ENCODE measurements at regions not wholly inside any gene's neighbourhood (a gene's known extent, or its start where the extent isn't known, plus 50 kb on each side); places are given as distances from the start of the nearest gene placed in this dataset.

- no peaks in the 10 kb centered on the region for H3K9me3 ChIP-seq
- no peaks in the 10 kb centered on the region for H3K36me3 ChIP-seq (ENCODE audit: low read depth, missing control alignments)
- no peak overlapping the region for H3K27ac ChIP-seq
- intact Hi-C loops (cut with DNase I; ENCODE audit: low total_unique reads): no loop called here
- no peak for DNase-seq
- H3K4me3 ChIP-seq: no peak overlapping the region
- H3K4me1 ChIP-seq: no peaks in the 10 kb centered on the region
- H3K27me3 ChIP-seq: no peaks in the 10 kb centered on the region
- TF ChIP-seq CTCF (IDR thresholded peaks at IDR 0.05) (no peak), POLR2A (IDR thresholded peaks at IDR 0.05) (no peak)
- 84 to 87% methylated on average over 3 of the region's 3 CpGs for WGBS, 2 donors
Observed at GRCh38 chr6:14197118-14197517, 79.5 kb downstream of the CD83 start.

DNA sequence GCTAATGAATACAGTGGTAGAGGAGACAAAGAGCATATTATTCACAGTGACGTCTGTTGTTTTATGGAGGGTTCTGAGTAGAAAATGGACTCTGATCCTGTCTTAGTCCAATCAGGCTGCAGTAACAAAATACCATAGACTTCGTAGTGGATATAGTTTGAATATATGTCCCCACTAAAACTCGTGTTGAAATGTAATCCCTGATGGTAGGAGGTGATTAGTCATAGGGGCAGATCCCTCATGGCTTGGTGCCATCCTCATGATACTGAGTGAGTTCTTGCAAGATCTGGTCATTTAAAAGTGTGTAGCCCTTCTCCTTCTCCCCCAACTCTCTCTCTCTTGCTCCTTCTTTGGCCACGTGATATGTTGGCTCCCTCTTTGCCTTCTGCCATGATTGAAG, 82.5 kb downstream of the CD83 start:
- 80 to 83% methylated on average over 4 of the region's 4 CpGs for WGBS, 2 donors
- intact Hi-C loops (cut with DNase I; ENCODE audit: low total_unique reads): no loop called here
- Histone ChIP-seq H3K27me3 (no peaks in the 10 kb centered on the region), H3K36me3 (ENCODE audit: low read depth, missing control alignments) (no peaks in the 10 kb centered on the region), H3K9me3 (no peaks in the 10 kb centered on the region), H3K27ac (no peak overlapping the region), H3K4me1 (no peaks in the 10 kb centered on the region), H3K4me3 (no peak overlapping the region)
- DNase-seq: no peak
- TF ChIP-seq POLR2A (IDR thresholded peaks at IDR 0.05) (no peak), CTCF (IDR thresholded peaks at IDR 0.05) (no peak)

GRCh38 chr6:14202947-14203346, 85.4 kb downstream of the CD83 start:
- TF ChIP-seq CTCF (IDR thresholded peaks at IDR 0.05): no peak
- TF ChIP-seq POLR2A (IDR thresholded peaks at IDR 0.05): no peak
- intact Hi-C loops (cut with DNase I; ENCODE audit: low total_unique reads): no loop called here
- 92 to 94% methylated on average over 11 of the region's 11 CpGs for WGBS, 2 donors
- no peaks in the 10 kb centered on the region for H3K27me3 ChIP-seq
- no peaks in the 10 kb centered on the region for H3K36me3 ChIP-seq (ENCODE audit: low read depth, missing control alignments)
- no peaks in the 10 kb centered on the region for H3K4me1 ChIP-seq
- no peaks in the 10 kb centered on the region for H3K9me3 ChIP-seq
- DNase-seq: no peak
- no peak overlapping the region for H3K4me3 ChIP-seq
- no peak overlapping the region for H3K27ac ChIP-seq

- Histone ChIP-seq H3K4me1 (peaks cover 4% of the 10 kb centered on the region), H3K27me3 (no peaks in the 10 kb centered on the region), H3K9me3 (no peaks in the 10 kb centered on the region), H3K27ac (no peak overlapping the region), H3K4me3 (no peak overlapping the region), H3K36me3 (ENCODE audit: low read depth, missing control alignments) (no peaks in the 10 kb centered on the region)
- intact Hi-C loops (cut with DNase I; ENCODE audit: low total_unique reads): no loop called here
- 60 to 88% methylated on average over 3 of the region's 3 CpGs for WGBS, 2 donors
- TF ChIP-seq CTCF (IDR thresholded peaks at IDR 0.05) (no peak), POLR2A (IDR thresholded peaks at IDR 0.05) (no peak)
- no peak for DNase-seq
Observed at GRCh38 chr6:14206391-14206790, 88.8 kb downstream of the CD83 start.

DNA sequence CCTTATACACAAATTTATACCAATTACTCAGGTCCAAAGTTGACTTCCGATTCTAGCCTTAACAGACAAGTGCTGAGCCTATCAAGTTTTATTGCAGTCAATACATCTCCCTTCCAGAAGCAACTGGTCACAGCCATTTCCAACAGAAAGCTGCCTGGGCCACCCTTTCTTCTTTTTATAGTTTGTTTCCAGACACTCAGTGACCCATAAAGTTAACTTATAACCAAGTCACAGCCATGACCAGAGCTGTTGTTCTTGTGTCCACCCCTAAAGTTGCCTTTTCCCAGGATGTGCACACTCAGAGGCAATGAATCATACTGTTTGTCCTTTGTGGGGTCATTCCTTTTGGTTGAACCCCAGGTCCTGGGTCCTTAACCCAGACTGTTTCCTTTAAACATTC, 89.9 kb downstream of the CD83 start:
- Histone ChIP-seq H3K9me3 (no peaks in the 10 kb centered on the region), H3K4me3 (no peak overlapping the region), H3K27ac (no peak overlapping the region), H3K4me1 (peaks cover 10% of the 10 kb centered on the region), H3K36me3 (ENCODE audit: low read depth, missing control alignments) (no peaks in the 10 kb centered on the region), H3K27me3 (no peaks in the 10 kb centered on the region)
- DNase-seq: no peak
- WGBS, 2 donors: 87 to 100% methylated on average over 1 of the region's 1 CpG
- intact Hi-C loops (cut with DNase I; ENCODE audit: low total_unique reads): no loop called here
- TF ChIP-seq POLR2A (IDR thresholded peaks at IDR 0.05) (no peak), CTCF (IDR thresholded peaks at IDR 0.05) (no peak)
